Natural killer cell (primary cell): ENCODE measurements at regions not wholly inside any gene's neighbourhood (a gene's known extent, or its start where the extent isn't known, plus 50 kb on each side); places are given as distances from the start of the nearest gene placed in this dataset.

ENCODE experiments used
- ATAC-seq, 3 donors: fragments of 150-1000 bp in 2 of 3; fragments of 200-7000 bp in 1 of 3; cut with Tn5 transposase; 1 replicate in 1 of 3; 2 replicates in 2 of 3; pipeline ENCODE4 v1.10.0; 2021; ENCODE audit warnings: mild to moderate bottlenecking in 2 of 3, moderate library complexity in 2 of 3
- DNase-seq, 2 donors: peaks; one replicate each; pipeline versions ENCODE4 v3.0.0 to v3.0.0-alpha.2; 2013 to 2021; ENCODE audit warnings: mixed read lengths in 1 of 2
- H3K27ac ChIP-seq: one replicate; pipeline ENCODE4 v1.5.1; 2013; ENCODE audit warnings: mild to moderate bottlenecking, low read length
- H3K27me3 ChIP-seq: one replicate; pipeline ENCODE4 v1.6.1; 2013; ENCODE audit warnings: low read length; ENCODE audit not compliant: control insufficient read depth, insufficient read depth
- H3K36me3 ChIP-seq: one replicate; pipeline ENCODE4 v1.6.1; 2013; ENCODE audit warnings: low read length; ENCODE audit not compliant: control insufficient read depth, insufficient read depth
- H3K4me1 ChIP-seq: one replicate; pipeline ENCODE4 v1.6.1; 2013; ENCODE audit warnings: low read length; ENCODE audit not compliant: control insufficient read depth, insufficient read depth
- H3K4me3 ChIP-seq: one replicate; pipeline ENCODE4 v1.5.1; 2013; ENCODE audit warnings: low read length
- H3K9me3 ChIP-seq: one replicate; pipeline ENCODE4 v1.6.1; 2013; ENCODE audit warnings: low read length; ENCODE audit not compliant: control insufficient read depth, insufficient read depth
- H3K27ac Mint-ChIP-seq, 2 donors: one replicate each; pipeline ENCODE4 v1.8.0; 2022; ENCODE audit warnings: mild to moderate bottlenecking in 2 of 2, mixed read lengths in 2 of 2, moderate library complexity in 1 of 2
- H3K27me3 Mint-ChIP-seq, 2 donors: one replicate each; pipeline ENCODE4 v1.8.0; 2022; ENCODE audit warnings: low read depth in 2 of 2, mixed read lengths in 2 of 2
- H3K36me3 Mint-ChIP-seq: one replicate; pipeline ENCODE4 v1.8.0; 2022; ENCODE audit warnings: mixed read lengths
- H3K4me1 Mint-ChIP-seq, 2 donors: one replicate each; pipeline ENCODE4 v1.8.0; 2022; ENCODE audit warnings: mixed read lengths in 2 of 2
- H3K4me3 Mint-ChIP-seq: one replicate; pipeline ENCODE4 v1.8.0; 2022; ENCODE audit warnings: mild to moderate bottlenecking, moderate library complexity, mixed read lengths
- H3K9me3 Mint-ChIP-seq, 2 donors: one replicate each; pipeline ENCODE4 v1.8.0; 2022; ENCODE audit warnings: mixed read lengths in 2 of 2
- WGBS: methylation state at CpG from one replicate; pipeline ENCODE4 v1.1.7; 2013; ENCODE audit warnings: missing lambda C conversion rate; ENCODE audit not compliant: insufficient coverage; 5-methylcytosine and 5-hydroxymethylcytosine counted together
- intact Hi-C: fragments of 100-400 bp; cut with micrococcal nuclease; formaldehyde crosslinking; loops from one replicate; pipeline ENCODE4 v1.14.2; 2022
- TF ChIP-seq, protein P1 (sequence below): fragments of 200-600 bp; IDR thresholded peaks from one replicate; pipeline ENCODE4 v1.8.0; 2022; ENCODE audit warnings: antibody characterized with exemption

DNA sequence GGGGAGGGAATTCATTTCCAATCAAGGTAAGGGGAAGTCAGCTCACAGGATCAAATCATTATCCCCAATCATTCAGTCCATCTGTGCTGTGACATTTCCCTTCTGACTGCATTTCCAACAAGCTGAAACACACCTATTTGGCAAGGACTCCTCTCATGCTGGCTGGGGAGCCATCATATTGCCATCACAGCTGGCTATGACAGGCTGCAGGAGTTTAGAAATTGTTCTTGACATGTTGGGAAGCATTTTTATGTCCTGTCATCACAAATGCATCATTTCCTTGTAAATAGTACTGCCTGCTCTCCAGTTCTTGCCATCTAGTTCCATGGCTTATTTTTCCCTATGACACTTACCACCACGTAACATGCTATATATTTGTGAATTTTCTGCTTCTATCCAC, 113.9 kb upstream of the TMEM170B start:
- TF ChIP-seq, protein P1, sequence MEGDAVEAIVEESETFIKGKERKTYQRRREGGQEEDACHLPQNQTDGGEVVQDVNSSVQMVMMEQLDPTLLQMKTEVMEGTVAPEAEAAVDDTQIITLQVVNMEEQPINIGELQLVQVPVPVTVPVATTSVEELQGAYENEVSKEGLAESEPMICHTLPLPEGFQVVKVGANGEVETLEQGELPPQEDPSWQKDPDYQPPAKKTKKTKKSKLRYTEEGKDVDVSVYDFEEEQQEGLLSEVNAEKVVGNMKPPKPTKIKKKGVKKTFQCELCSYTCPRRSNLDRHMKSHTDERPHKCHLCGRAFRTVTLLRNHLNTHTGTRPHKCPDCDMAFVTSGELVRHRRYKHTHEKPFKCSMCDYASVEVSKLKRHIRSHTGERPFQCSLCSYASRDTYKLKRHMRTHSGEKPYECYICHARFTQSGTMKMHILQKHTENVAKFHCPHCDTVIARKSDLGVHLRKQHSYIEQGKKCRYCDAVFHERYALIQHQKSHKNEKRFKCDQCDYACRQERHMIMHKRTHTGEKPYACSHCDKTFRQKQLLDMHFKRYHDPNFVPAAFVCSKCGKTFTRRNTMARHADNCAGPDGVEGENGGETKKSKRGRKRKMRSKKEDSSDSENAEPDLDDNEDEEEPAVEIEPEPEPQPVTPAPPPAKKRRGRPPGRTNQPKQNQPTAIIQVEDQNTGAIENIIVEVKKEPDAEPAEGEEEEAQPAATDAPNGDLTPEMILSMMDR, result no peak
- Mint-ChIP-seq H3K4me3 (no peak overlapping the region), H3K4me1 (peaks cover 7 to 8% of the 10 kb centered on the region in 2 donors), H3K27me3 (peaks cover 0 to 4% of the 10 kb centered on the region in 2 donors), H3K9me3 (no peaks in the 10 kb centered on the region), H3K36me3 (no peaks in the 10 kb centered on the region), H3K27ac (no peak overlapping the region)
- Histone ChIP-seq H3K27ac (no peak overlapping the region), H3K9me3 (no peaks in the 10 kb centered on the region), H3K4me1 (peaks cover 4% of the 10 kb centered on the region), H3K27me3 (no peaks in the 10 kb centered on the region), H3K36me3 (no peaks in the 10 kb centered on the region), H3K4me3 (no peak overlapping the region)
- ATAC-seq (no peak), DNase-seq (no peak)
- 100% methylated on average over 1 of the region's 1 CpG for WGBS
- intact Hi-C loops, result no loop called here

DNA sequence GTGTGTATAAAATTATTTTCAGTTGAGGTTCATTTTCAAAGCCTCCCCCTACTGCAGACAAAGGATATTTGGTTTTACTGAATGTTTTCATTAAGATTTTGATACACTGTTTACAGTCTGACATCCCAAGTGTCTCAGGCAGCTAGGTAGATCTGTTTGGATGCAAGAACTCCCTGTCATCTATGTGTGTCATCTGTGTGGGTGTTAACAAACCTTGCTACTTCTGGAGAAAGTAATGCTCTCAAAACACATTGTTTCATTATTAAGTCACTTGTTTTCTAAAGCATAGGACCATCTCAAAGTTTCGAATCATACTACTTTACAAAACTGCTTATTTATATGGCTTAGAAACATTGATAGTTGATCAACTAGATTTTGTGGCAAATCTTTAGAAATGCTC, 114.5 kb upstream of the TMEM170B start:
- H3K27ac Mint-ChIP-seq, result no peak overlapping the region
- Histone ChIP-seq H3K9me3 (no peaks in the 10 kb centered on the region), H3K27me3 (no peaks in the 10 kb centered on the region), H3K36me3 (no peaks in the 10 kb centered on the region), H3K4me1 (peaks cover 3% of the 10 kb centered on the region), H3K27ac (no peak overlapping the region), H3K4me3 (no peak overlapping the region)
- ATAC-seq (no peak), DNase-seq (no peak)
- no peaks in the 10 kb centered on the region for H3K36me3 Mint-ChIP-seq
- no peak overlapping the region for H3K4me3 Mint-ChIP-seq
- TF ChIP-seq, protein P1, result no peak
- peaks cover 0 to 4% of the 10 kb centered on the region in 2 donors for H3K27me3 Mint-ChIP-seq
- intact Hi-C loops, result no loop called here
- no peaks in the 10 kb centered on the region for H3K9me3 Mint-ChIP-seq
- no CpG with 5 or more reads among the region's 1 CpG for WGBS
- H3K4me1 Mint-ChIP-seq, result peaks cover 1 to 2% of the 10 kb centered on the region in 2 donors

DNA sequence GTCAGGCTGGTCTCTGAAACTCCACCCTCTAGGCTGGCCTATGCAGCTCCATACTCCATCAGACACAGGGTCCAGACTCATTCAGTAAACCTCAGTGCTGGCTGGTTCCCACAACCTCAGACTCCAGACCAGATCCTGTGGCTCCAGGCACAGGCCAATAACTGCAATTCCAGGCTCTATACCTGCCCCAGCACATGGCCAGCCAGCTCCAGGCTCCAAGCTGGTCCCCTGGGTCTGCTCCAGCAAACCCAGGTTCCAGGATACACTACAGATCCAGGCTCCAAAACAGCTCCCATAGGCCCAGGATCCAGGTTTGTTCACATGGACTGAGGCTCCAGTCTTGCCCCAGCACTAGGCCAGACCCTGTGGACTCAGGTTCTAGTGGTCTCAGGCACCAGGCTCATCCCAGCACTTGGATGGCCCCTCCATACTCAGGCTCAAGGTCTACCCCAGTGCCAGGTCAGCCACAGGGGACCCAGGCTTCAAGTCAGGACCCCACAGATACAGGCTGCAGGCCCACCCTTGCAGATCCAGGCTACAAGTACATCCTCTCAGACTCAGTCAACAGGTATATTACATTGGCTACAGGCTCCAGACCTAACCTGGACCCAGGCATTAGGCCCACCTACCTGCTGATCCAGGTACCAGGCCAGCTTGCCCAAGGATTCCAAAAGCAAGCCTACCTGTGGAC, 117.6 kb upstream of the TMEM170B start:
- Mint-ChIP-seq H3K4me3 (no peak overlapping the region), H3K27me3 (no peaks in the 10 kb centered on the region)
- TF ChIP-seq, protein P1, result no peak

More for the DNA sequence above, 117.6 kb upstream of the TMEM170B start:
- H3K27ac Mint-ChIP-seq, result no peak overlapping the region
- intact Hi-C loops, result loop anchor here (5.0 kb wide), 1 partner anchor 248 kb away; no protein-coding TSS in a partner anchor
- Histone ChIP-seq H3K27ac (no peak overlapping the region), H3K4me1 (no peaks in the 10 kb centered on the region), H3K36me3 (no peaks in the 10 kb centered on the region), H3K9me3 (no peaks in the 10 kb centered on the region), H3K27me3 (no peaks in the 10 kb centered on the region), H3K4me3 (no peak overlapping the region)
- no peaks in the 10 kb centered on the region for H3K9me3 Mint-ChIP-seq
- no peaks in the 10 kb centered on the region for H3K4me1 Mint-ChIP-seq
- no peak for ATAC-seq
- no peaks in the 10 kb centered on the region for H3K36me3 Mint-ChIP-seq
- no peak for DNase-seq
